HCT116 (cell line): ENCODE measurements at regions not wholly inside any gene's neighbourhood (a gene's known extent, or its start where the extent isn't known, plus 50 kb on each side); places are given as distances from the start of the nearest gene placed in this dataset.

Experiments
- CTCF ChIP-seq, 3 experiments: fragments of 200-600 bp in 1 of 3; sonication (generic) in 1 of 3; IDR thresholded peaks in 2 of 3; conservative IDR thresholded peaks in 1 of 3; 2 replicates each; pipeline ENCODE4 v1.5.1; 2012 to 2017; ENCODE audit warnings: low read depth in 2 of 3, low read length in 2 of 3, antibody characterized with exemption in 1 of 3, borderline replicate concordance in 1 of 3, control low read depth in 1 of 3, mild to moderate bottlenecking in 1 of 3, mixed read lengths in 1 of 3, mixed run types in 1 of 3, moderate library complexity in 1 of 3; ENCODE audit not compliant: insufficient read depth in 1 of 3
- EZH2 ChIP-seq: fragments of 200-600 bp; sonication (generic); IDR thresholded peaks from 2 replicates; pipeline ENCODE4 v1.6.1; 2017; ENCODE audit warnings: antibody characterized with exemption, mixed run types
- EZH2phosphoT487 ChIP-seq: fragments of 200-600 bp; IDR thresholded peaks from 2 replicates; pipeline ENCODE4 v1.6.1; 2018; ENCODE audit warnings: antibody characterized with exemption, borderline replicate concordance
- JUND ChIP-seq: IDR thresholded peaks from 2 replicates; pipeline ENCODE4 v1.6.1; 2012
- RAD21 ChIP-seq: IDR thresholded peaks from 2 replicates; pipeline ENCODE4 v1.6.1; 2012; ENCODE audit warnings: low read depth, mild to moderate bottlenecking
- SRF ChIP-seq: IDR thresholded peaks from 2 replicates; pipeline ENCODE4 v1.6.1; 2012; ENCODE audit warnings: low read depth
- TF ChIP-seq, protein P1 (sequence below): IDR thresholded peaks from 2 replicates; pipeline ENCODE4 v1.6.1; 2012
- TF ChIP-seq, protein P2 (sequence below): IDR thresholded peaks from 2 replicates; pipeline ENCODE4 v1.6.1; 2011; ENCODE audit warnings: mild to moderate bottlenecking, low read length, moderate library complexity; ENCODE audit not compliant: insufficient replicate concordance; ENCODE audit errors: extremely low read depth
- TF ChIP-seq, protein P3 (sequence below): IDR thresholded peaks from 2 replicates; pipeline ENCODE4 v1.6.1; 2012

GRCh38 chrX:25158635-25159034 is 142.9 kb upstream of the ARX start:
- no peak for TF ChIP-seq JUND
- TF ChIP-seq, protein P1, sequence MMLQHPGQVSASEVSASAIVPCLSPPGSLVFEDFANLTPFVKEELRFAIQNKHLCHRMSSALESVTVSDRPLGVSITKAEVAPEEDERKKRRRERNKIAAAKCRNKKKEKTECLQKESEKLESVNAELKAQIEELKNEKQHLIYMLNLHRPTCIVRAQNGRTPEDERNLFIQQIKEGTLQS = no peak
- TF ChIP-seq EZH2phosphoT487 = no peak
- TF ChIP-seq RAD21 = no peak
- TF ChIP-seq CTCF (IDR thresholded peaks at IDR 0.05 in 2 of 3, conservative IDR thresholded peaks at IDR 0.05 in 1 of 3; ENCODE audit: borderline replicate concordance in 1 of 3, insufficient read depth in 1 of 3, low read depth in 2 of 3, low read length in 2 of 3) = no peak
- no peak for TF ChIP-seq SRF
- TF ChIP-seq, protein P2, sequence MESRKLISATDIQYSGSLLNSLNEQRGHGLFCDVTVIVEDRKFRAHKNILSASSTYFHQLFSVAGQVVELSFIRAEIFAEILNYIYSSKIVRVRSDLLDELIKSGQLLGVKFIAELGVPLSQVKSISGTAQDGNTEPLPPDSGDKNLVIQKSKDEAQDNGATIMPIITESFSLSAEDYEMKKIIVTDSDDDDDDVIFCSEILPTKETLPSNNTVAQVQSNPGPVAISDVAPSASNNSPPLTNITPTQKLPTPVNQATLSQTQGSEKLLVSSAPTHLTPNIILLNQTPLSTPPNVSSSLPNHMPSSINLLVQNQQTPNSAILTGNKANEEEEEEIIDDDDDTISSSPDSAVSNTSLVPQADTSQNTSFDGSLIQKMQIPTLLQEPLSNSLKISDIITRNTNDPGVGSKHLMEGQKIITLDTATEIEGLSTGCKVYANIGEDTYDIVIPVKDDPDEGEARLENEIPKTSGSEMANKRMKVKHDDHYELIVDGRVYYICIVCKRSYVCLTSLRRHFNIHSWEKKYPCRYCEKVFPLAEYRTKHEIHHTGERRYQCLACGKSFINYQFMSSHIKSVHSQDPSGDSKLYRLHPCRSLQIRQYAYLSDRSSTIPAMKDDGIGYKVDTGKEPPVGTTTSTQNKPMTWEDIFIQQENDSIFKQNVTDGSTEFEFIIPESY = no peak
- no peak for TF ChIP-seq EZH2
- TF ChIP-seq, protein P3, sequence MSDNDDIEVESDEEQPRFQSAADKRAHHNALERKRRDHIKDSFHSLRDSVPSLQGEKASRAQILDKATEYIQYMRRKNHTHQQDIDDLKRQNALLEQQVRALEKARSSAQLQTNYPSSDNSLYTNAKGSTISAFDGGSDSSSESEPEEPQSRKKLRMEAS = no peak
